ENCODE measurements at regions not wholly inside any gene's neighbourhood (a gene's known extent, or its start where the extent isn't known, plus 50 kb on each side); places are given as distances from the start of the nearest gene placed in this dataset.

DNA sequence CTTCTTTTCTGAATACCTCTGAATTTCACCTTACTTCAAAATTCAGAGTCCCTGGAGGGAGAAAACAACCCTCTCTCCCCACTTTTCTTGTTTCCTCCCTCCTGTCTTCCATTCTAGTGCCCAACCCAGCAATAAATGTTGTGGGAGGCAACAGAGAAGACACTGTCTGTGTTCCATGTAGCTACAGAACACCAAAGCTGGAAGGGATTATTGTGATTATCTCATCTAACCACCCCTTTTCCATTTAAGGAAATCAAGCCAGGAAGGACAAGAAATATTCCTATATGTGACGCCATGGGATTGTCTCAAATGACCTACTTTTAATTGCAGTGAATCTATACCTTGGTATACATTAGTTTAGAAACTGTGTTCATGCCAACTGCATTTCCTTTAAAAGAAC is 476.6 kb upstream of the TNC start:
- no peaks in the 10 kb centered on the region for H3K27me3 ChIP-seq (ENCODE audit: control insufficient read depth, insufficient read depth, low read length)
- TF ChIP-seq, protein P1, sequence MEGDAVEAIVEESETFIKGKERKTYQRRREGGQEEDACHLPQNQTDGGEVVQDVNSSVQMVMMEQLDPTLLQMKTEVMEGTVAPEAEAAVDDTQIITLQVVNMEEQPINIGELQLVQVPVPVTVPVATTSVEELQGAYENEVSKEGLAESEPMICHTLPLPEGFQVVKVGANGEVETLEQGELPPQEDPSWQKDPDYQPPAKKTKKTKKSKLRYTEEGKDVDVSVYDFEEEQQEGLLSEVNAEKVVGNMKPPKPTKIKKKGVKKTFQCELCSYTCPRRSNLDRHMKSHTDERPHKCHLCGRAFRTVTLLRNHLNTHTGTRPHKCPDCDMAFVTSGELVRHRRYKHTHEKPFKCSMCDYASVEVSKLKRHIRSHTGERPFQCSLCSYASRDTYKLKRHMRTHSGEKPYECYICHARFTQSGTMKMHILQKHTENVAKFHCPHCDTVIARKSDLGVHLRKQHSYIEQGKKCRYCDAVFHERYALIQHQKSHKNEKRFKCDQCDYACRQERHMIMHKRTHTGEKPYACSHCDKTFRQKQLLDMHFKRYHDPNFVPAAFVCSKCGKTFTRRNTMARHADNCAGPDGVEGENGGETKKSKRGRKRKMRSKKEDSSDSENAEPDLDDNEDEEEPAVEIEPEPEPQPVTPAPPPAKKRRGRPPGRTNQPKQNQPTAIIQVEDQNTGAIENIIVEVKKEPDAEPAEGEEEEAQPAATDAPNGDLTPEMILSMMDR (IDR thresholded peaks at IDR 0.05; ENCODE audit: insufficient read depth, low read depth, low read length), result no peak
- ChIA-PET CTCF (interaction anchor here (0.9 to 7.2 kb wide), 14 partner anchors 22 to 1266 kb away, joined by 3 to 91 read pairs (median 10); partner anchors contain the start of gene PAPPA), POLR2A (interaction anchor here (0.5 kb wide), 1 partner anchor 559 kb away, joined by 21 read pairs; the partner anchor contains the start of gene PAPPA)
- DNase-seq (ENCODE audit: low read depth), result no peak
- no peaks in the 10 kb centered on the region for H3K36me3 ChIP-seq (ENCODE audit: control insufficient read depth, insufficient read depth, low read length)
- no peak overlapping the region for H3K4me3 ChIP-seq (ENCODE audit: low read depth, low read length)

DNA sequence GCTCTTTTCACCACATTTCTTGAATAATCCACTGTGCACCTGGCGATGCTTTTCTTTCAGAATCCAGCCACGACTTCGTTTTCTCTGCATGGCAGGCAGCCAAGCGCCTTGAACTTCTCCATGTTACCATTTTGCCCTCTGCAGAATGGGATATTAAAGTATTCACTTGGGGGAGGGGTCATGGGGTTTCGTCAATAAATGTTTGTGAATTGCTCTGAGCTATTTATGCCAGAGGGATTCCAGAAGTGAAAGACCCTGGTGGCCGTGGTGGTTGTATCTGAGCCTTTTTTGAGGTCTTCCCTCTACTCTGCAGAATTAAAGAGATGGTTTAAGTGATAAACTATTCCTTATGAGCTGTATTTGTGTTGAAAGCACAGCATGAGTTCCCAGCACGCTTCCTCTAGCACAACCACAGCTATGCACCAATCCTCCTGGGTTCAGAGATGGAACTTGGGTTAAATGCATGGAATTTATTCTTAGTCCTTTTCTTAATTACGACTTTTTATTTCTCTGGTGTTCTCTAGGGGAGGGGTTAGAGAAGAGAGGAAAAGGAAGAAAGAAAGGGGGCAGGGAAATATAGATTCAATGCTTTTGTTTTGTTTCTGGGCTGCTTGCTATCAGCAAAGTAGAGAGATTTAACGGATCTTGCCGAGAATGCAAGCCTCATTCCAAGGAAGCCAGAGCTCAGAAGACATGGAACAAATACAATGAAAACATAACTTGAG is 478.2 kb upstream of the TNC start:
- peak; percentile 96 for DNase-seq (ENCODE audit: low read depth)
- ChIA-PET CTCF (interaction anchor here (0.6 to 7.2 kb wide), 8 partner anchors 76 to 1068 kb away, joined by 3 to 91 read pairs (median 4); no protein-coding TSS in a partner anchor), POLR2A (interaction anchor here (0.5 to 1.3 kb wide), 6 partner anchors 9 to 348 kb away, joined by 3 to 4 read pairs (median 4); no protein-coding TSS in a partner anchor)
- Histone ChIP-seq H3K27me3 (ENCODE audit: control insufficient read depth, insufficient read depth, low read length) (no peaks in the 10 kb centered on the region), H3K4me3 (ENCODE audit: low read depth, low read length) (peak overlapping the region; percentile 48), H3K36me3 (ENCODE audit: control insufficient read depth, insufficient read depth, low read length) (no peaks in the 10 kb centered on the region)
- TF ChIP-seq, protein P1 (IDR thresholded peaks at IDR 0.05; ENCODE audit: insufficient read depth, low read depth, low read length), result no peak

DNA sequence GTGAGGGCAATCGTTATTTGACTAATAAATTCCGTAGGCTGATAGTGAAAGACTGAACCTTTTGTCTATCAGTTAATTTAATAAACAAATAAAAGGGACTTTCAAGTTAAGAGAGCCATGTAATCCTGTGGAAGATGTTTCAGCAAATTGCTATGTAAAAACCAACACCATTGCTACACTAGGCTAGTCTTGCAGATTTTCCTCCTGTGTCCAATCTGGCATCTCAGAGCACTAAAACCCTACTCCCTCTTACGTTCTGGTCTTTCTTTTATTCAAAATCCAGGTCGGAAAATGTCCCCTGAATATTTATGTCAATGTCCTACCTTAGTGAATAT is 478.8 kb upstream of the TNC start:
- no peaks in the 10 kb centered on the region for H3K27me3 ChIP-seq (ENCODE audit: control insufficient read depth, insufficient read depth, low read length)
- POLR2A ChIA-PET, result interaction anchor here (0.5 to 1.3 kb wide), 5 partner anchors 9 to 348 kb away, joined by 3 to 4 read pairs (median 3); no protein-coding TSS in a partner anchor
- DNase-seq (ENCODE audit: low read depth), result no peak
- H3K36me3 ChIP-seq (ENCODE audit: control insufficient read depth, insufficient read depth, low read length), result no peaks in the 10 kb centered on the region
- H3K4me3 ChIP-seq (ENCODE audit: low read depth, low read length), result peak overlapping the region; percentile 48
- CTCF ChIA-PET, result interaction anchor here (0.6 to 2.2 kb wide), 5 partner anchors 75 to 1068 kb away, joined by 3 to 9 read pairs (median 3); no protein-coding TSS in a partner anchor
- TF ChIP-seq, protein P1 (IDR thresholded peaks at IDR 0.05; ENCODE audit: insufficient read depth, low read depth, low read length), result no peak

DNA sequence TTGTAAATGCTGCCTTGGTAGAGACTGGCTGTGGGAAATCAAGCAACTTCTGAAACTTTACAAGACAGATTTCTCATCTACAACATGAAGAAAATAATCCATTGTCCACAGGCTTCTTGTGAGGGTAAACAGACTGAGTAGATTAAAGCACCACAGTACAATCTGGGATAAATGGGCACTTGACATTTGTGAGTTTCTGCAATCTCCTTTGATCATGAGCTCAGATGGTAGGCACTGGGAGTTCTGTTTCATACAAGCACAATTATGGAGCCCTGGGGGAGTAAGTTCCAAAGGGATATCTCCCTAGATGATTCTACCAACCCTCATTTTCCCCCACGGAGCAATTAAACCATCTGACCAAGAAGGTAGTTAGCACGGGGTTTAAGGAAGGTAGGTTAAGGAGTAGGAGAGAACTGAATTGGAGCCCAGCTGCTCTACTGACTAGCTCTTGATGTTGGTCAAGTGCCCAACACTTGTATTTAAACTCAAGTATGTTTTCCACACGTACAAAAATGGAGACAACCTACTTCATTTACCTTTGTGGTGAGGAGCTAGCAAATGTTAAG is 479.5 kb upstream of the TNC start:
- TF ChIP-seq, protein P1 (IDR thresholded peaks at IDR 0.05; ENCODE audit: insufficient read depth, low read depth, low read length), result no peak
- no peaks in the 10 kb centered on the region for H3K36me3 ChIP-seq (ENCODE audit: control insufficient read depth, insufficient read depth, low read length)
- ChIA-PET POLR2A (interaction anchor here (0.5 kb wide), 1 partner anchor 10 kb away, joined by 4 read pairs; no protein-coding TSS in a partner anchor), CTCF (interaction anchor here (1.2 to 1.4 kb wide), 2 partner anchors 75 to 1051 kb away, joined by 3 to 5 read pairs; no protein-coding TSS in a partner anchor)
- no peaks in the 10 kb centered on the region for H3K27me3 ChIP-seq (ENCODE audit: control insufficient read depth, insufficient read depth, low read length)
- peak overlapping the region; percentile 48 for H3K4me3 ChIP-seq (ENCODE audit: low read depth, low read length)
- DNase-seq (ENCODE audit: low read depth), result no peak

DNA sequence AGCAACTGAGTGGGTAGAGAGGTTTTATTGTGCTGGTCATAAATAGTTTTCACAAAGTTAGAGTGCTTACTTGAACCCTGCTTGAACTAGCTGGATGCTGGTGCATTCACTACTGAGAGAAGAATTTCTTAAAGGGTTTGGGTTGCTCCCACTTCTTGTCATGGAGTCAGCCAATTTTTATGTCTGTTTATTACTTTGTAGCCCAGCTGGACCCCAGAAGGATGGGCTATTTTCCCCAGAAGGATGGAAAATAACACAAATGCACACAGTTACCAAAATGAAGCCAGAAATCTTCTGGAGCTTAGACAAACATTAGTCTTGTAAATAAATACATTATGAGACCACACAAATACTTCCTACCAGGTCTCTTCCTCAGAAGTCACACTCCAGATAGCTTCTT is 480.8 kb upstream of the TNC start:
- H3K4me3 ChIP-seq (ENCODE audit: low read depth, low read length), result no peak overlapping the region
- CTCF ChIA-PET, result no interaction called here
- no peak for DNase-seq (ENCODE audit: low read depth)
- TF ChIP-seq, protein P1 (IDR thresholded peaks at IDR 0.05; ENCODE audit: insufficient read depth, low read depth, low read length), result no peak
- H3K36me3 ChIP-seq (ENCODE audit: control insufficient read depth, insufficient read depth, low read length), result no peaks in the 10 kb centered on the region
- H3K27me3 ChIP-seq (ENCODE audit: control insufficient read depth, insufficient read depth, low read length), result no peaks in the 10 kb centered on the region
- POLR2A ChIA-PET, result no interaction called here
